Right lobe of liver (tissue), 4 donors: ENCODE measurements at regions not wholly inside any gene's neighbourhood (a gene's known extent, or its start where the extent isn't known, plus 50 kb on each side); places are given as distances from the start of the nearest gene placed in this dataset.

Experiments used
- POLR2A ChIP-seq: fragments of 450-650 bp; IDR thresholded peaks from one replicate; pipeline ENCODE4 v1.6.1; 2017; ENCODE audit warnings: antibody characterized with exemption, mild to moderate bottlenecking
- TF ChIP-seq, protein P1 (sequence below), 4 donors: fragments of 200-600 bp in 3 of 4; fragments of 450-650 bp in 1 of 4; IDR thresholded peaks; one replicate each; pipeline versions ENCODE4 v1.5.1 to v1.8.0; 2016 to 2022; ENCODE audit warnings: antibody characterized with exemption in 4 of 4, mild to moderate bottlenecking in 2 of 4
- donor health status: DM: no; HTN: no; CAD: no.
- donor health status: DM: no; HTN: no; CAD: no.
- donor health status: DM: no; HTN: yes; CAD: no.

GRCh38 chr11:36818410-36818809 is 220.4 kb upstream of the RAG2 start:
- no peak for TF ChIP-seq POLR2A
- TF ChIP-seq, protein P1, sequence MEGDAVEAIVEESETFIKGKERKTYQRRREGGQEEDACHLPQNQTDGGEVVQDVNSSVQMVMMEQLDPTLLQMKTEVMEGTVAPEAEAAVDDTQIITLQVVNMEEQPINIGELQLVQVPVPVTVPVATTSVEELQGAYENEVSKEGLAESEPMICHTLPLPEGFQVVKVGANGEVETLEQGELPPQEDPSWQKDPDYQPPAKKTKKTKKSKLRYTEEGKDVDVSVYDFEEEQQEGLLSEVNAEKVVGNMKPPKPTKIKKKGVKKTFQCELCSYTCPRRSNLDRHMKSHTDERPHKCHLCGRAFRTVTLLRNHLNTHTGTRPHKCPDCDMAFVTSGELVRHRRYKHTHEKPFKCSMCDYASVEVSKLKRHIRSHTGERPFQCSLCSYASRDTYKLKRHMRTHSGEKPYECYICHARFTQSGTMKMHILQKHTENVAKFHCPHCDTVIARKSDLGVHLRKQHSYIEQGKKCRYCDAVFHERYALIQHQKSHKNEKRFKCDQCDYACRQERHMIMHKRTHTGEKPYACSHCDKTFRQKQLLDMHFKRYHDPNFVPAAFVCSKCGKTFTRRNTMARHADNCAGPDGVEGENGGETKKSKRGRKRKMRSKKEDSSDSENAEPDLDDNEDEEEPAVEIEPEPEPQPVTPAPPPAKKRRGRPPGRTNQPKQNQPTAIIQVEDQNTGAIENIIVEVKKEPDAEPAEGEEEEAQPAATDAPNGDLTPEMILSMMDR (IDR thresholded peaks at IDR 0.05): peak in 3 of 4 donors; percentile 6 to 33 (median 29)
